OCI-LY3 (cell line): ENCODE measurements at regions not wholly inside any gene's neighbourhood (a gene's known extent, or its start where the extent isn't known, plus 50 kb on each side); places are given as distances from the start of the nearest gene placed in this dataset.

Experiments
- H2AFZ ChIP-seq: fragments of 200-600, 300-600 bp; shearing (Covaris generic); 2 replicates; pipeline ENCODE4 v1.6.0; 2014; ENCODE audit warnings: antibody characterized with exemption, low read depth, low read length
- H3K27ac ChIP-seq: fragments of 200-600, 300-600 bp; sonication (generic); 2 replicates; pipeline ENCODE4 v1.5.1; 2014; ENCODE audit warnings: mild to moderate bottlenecking, low read length, moderate library complexity, mixed read lengths
- H3K27me3 ChIP-seq: fragments of 200-600, 300-600 bp; sonication (generic); 2 replicates; pipeline ENCODE4 v1.6.1; 2014; ENCODE audit warnings: low read depth, low read length, mixed read lengths
- H3K36me3 ChIP-seq: fragments of 200-600, 300-600 bp; sonication (generic); replicated peaks from 2 replicates; pipeline ENCODE3; 2014; ENCODE audit warnings: low read depth, low read length, mixed read lengths
- H3K4me1 ChIP-seq: fragments of 300-600, 200-600 bp; sonication (generic); 2 replicates; pipeline ENCODE4 v1.6.1; 2014; ENCODE audit warnings: low read length, mixed read lengths
- H3K4me2 ChIP-seq: fragments of 200-600, 300-600 bp; sonication (generic); 2 replicates; pipeline ENCODE4 v1.6.1; 2014; ENCODE audit warnings: low read length, mixed read lengths
- H3K4me3 ChIP-seq: fragments of 300-600, 200-600 bp; sonication (generic); 2 replicates; pipeline ENCODE4 v1.5.1; 2014; ENCODE audit warnings: antibody characterized with exemption, mild to moderate bottlenecking, low read length, moderate library complexity
- H3K79me2 ChIP-seq: fragments of 300-600, 200-600 bp; shearing (Covaris generic); 2 replicates; pipeline ENCODE4 v1.6.1; 2014; ENCODE audit warnings: mild to moderate bottlenecking, low read length, mixed read lengths
- H3K9ac ChIP-seq: fragments of 300-600, 200-600 bp; shearing (Covaris generic); 2 replicates; pipeline ENCODE4 v1.6.0; 2014; ENCODE audit warnings: mild to moderate bottlenecking, low read length, moderate library complexity
- H3K9me3 ChIP-seq: fragments of 200-600, 300-600 bp; shearing (Covaris generic); 2 replicates; pipeline ENCODE4 v1.6.1; 2014; ENCODE audit warnings: low read length, mixed read lengths; ENCODE audit not compliant: insufficient read depth
- H4K20me1 ChIP-seq: fragments of 200-600, 300-600 bp; sonication (generic); 2 replicates; pipeline ENCODE4 v1.6.1; 2016; ENCODE audit warnings: low read length, mixed read lengths; ENCODE audit not compliant: insufficient read depth
- EZH2phosphoT487 ChIP-seq: fragments of 200-600 bp; shearing (Covaris generic); IDR thresholded peaks from 2 replicates; pipeline ENCODE4 v1.6.1; 2018; ENCODE audit warnings: antibody characterized with exemption, mixed run types, low read depth
- TF ChIP-seq, protein P1 (sequence below): fragments of 200-600, 300-600 bp; sonication (generic); IDR thresholded peaks from 2 replicates; pipeline ENCODE4 v1.5.1; 2014; ENCODE audit warnings: antibody characterized with exemption, low read length, low read depth

GRCh38 chr2:19783935-19784334, 117.8 kb downstream of the TTC32 start:
- Histone ChIP-seq H4K20me1 (no peaks in the 10 kb centered on the region), H3K4me2 (no peak overlapping the region), H3K27me3 (peaks cover 3% of the 10 kb centered on the region; the same call in 1 of the 2 replicates), H3K79me2 (no peaks in the 10 kb centered on the region), H3K9ac (no peak overlapping the region), H3K9me3 (no peaks in the 10 kb centered on the region), H3K36me3 (no peaks in the 10 kb centered on the region), H2AFZ (no peak overlapping the region), H3K27ac (no peak overlapping the region), H3K4me1 (peaks cover 8% of the 10 kb centered on the region), H3K4me3 (no peak overlapping the region)
- TF ChIP-seq EZH2phosphoT487 = no peak
- TF ChIP-seq, protein P1, sequence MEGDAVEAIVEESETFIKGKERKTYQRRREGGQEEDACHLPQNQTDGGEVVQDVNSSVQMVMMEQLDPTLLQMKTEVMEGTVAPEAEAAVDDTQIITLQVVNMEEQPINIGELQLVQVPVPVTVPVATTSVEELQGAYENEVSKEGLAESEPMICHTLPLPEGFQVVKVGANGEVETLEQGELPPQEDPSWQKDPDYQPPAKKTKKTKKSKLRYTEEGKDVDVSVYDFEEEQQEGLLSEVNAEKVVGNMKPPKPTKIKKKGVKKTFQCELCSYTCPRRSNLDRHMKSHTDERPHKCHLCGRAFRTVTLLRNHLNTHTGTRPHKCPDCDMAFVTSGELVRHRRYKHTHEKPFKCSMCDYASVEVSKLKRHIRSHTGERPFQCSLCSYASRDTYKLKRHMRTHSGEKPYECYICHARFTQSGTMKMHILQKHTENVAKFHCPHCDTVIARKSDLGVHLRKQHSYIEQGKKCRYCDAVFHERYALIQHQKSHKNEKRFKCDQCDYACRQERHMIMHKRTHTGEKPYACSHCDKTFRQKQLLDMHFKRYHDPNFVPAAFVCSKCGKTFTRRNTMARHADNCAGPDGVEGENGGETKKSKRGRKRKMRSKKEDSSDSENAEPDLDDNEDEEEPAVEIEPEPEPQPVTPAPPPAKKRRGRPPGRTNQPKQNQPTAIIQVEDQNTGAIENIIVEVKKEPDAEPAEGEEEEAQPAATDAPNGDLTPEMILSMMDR = no peak

GRCh38 chr2:19776941-19777514, 124.8 kb downstream of the TTC32 start:
- Histone ChIP-seq H3K9ac (no peak overlapping the region), H3K79me2 (no peaks in the 10 kb centered on the region), H2AFZ (no peak overlapping the region), H3K27ac (no peak overlapping the region), H3K36me3 (no peaks in the 10 kb centered on the region), H3K9me3 (no peaks in the 10 kb centered on the region), H3K4me1 (no peaks in the 10 kb centered on the region), H4K20me1 (no peaks in the 10 kb centered on the region), H3K4me3 (no peak overlapping the region), H3K4me2 (no peak overlapping the region), H3K27me3 (peaks cover 7% of the 10 kb centered on the region; the same call in 1 of the 2 replicates)
- no peak for TF ChIP-seq EZH2phosphoT487
- TF ChIP-seq, protein P1 = no peak

GRCh38 chr2:19775838-19776237, 125.9 kb downstream of the TTC32 start:
- H3K9ac ChIP-seq = no peak overlapping the region
- H3K9me3 ChIP-seq = no peaks in the 10 kb centered on the region
- H3K4me3 ChIP-seq = no peak overlapping the region
- no peaks in the 10 kb centered on the region for H4K20me1 ChIP-seq
- H3K4me1 ChIP-seq = no peaks in the 10 kb centered on the region
- TF ChIP-seq EZH2phosphoT487 = no peak
- TF ChIP-seq, protein P1 = no peak
- H3K79me2 ChIP-seq = no peaks in the 10 kb centered on the region
- H3K36me3 ChIP-seq = no peaks in the 10 kb centered on the region
- H2AFZ ChIP-seq = no peak overlapping the region
- H3K4me2 ChIP-seq = no peak overlapping the region
- H3K27me3 ChIP-seq = peaks cover 7% of the 10 kb centered on the region; the same call in 1 of the 2 replicates
- H3K27ac ChIP-seq = no peak overlapping the region

GRCh38 chr2:19775315-19775714, 126.5 kb downstream of the TTC32 start:
- Histone ChIP-seq H3K4me3 (no peak overlapping the region), H3K4me1 (no peaks in the 10 kb centered on the region), H3K4me2 (no peak overlapping the region), H3K27me3 (peaks cover 7% of the 10 kb centered on the region; the same call in 1 of the 2 replicates), H2AFZ (no peak overlapping the region), H3K36me3 (no peaks in the 10 kb centered on the region), H4K20me1 (no peaks in the 10 kb centered on the region), H3K27ac (no peak overlapping the region), H3K9me3 (no peaks in the 10 kb centered on the region), H3K9ac (no peak overlapping the region), H3K79me2 (no peaks in the 10 kb centered on the region)
- no peak for TF ChIP-seq EZH2phosphoT487
- TF ChIP-seq, protein P1 = no peak
